CD14-positive monocyte (primary cell): ENCODE measurements at regions not wholly inside any gene's neighbourhood (a gene's known extent, or its start where the extent isn't known, plus 50 kb on each side); places are given as distances from the start of the nearest gene placed in this dataset.

Experiments used
- DNase-seq, 3 donors: peaks; one replicate each; pipeline ENCODE4 v3.0.0-alpha.2; 2011 to 2022
- H2AFZ ChIP-seq: 2 replicates; pipeline ENCODE4 v1.6.0; 2012; ENCODE audit warnings: mild to moderate bottlenecking, low read depth, low read length, inconsistent platforms; ENCODE audit not compliant: insufficient read depth, poor library complexity, severe bottlenecking
- H3K27ac ChIP-seq, 2 donors: 1 replicate in 1 of 2; 2 replicates in 1 of 2; pipeline ENCODE4 v1.5.1; 2012 to 2013; ENCODE audit warnings: low read length in 2 of 2, control low read depth in 1 of 2, inconsistent platforms in 1 of 2, low read depth in 1 of 2, mild to moderate bottlenecking in 1 of 2
- H3K27me3 ChIP-seq, 2 donors: one replicate each; pipeline versions ENCODE4 v1.6.0 to v1.6.1; 2011 to 2013; ENCODE audit warnings: low read length in 2 of 2; ENCODE audit not compliant: control insufficient read depth in 2 of 2, insufficient read depth in 2 of 2
- H3K36me3 ChIP-seq, 2 donors: replicated peaks in 1 of 2; 1 replicate in 1 of 2; 2 replicates in 1 of 2; pipeline versions ENCODE4 v1.5.1 to v1.6.1; 2012 to 2013; ENCODE audit warnings: low read length in 2 of 2, control low read depth in 1 of 2, inconsistent platforms in 1 of 2, mild to moderate bottlenecking in 1 of 2; ENCODE audit not compliant: insufficient read depth in 2 of 2, control insufficient read depth in 1 of 2
- H3K4me1 ChIP-seq, 2 donors: 1 replicate in 1 of 2; 2 replicates in 1 of 2; pipeline versions ENCODE4 v1.5.1 to v1.6.1; 2012 to 2013; ENCODE audit warnings: low read length in 2 of 2, control low read depth in 1 of 2, inconsistent platforms in 1 of 2, mild to moderate bottlenecking in 1 of 2, moderate library complexity in 1 of 2; ENCODE audit not compliant: insufficient read depth in 2 of 2, control insufficient read depth in 1 of 2
- H3K4me2 ChIP-seq: replicated peaks from 2 replicates; pipeline ENCODE3; 2012; ENCODE audit warnings: low read length, moderate library complexity, mild to moderate bottlenecking; ENCODE audit not compliant: poor library complexity, severe bottlenecking; ENCODE audit errors: extremely low read depth
- H3K4me3 ChIP-seq, 3 experiments: fragments of 200-600 bp in 1 of 3; sonication (generic) in 1 of 3; replicated peaks in 1 of 3; 1 replicate in 2 of 3; 2 replicates in 1 of 3; pipeline ENCODE4 v1.5.1; 2011 to 2013; ENCODE audit warnings: low read length in 3 of 3, mild to moderate bottlenecking in 3 of 3, control low read depth in 2 of 3, low read depth in 2 of 3, inconsistent platforms in 1 of 3, moderate library complexity in 1 of 3
- H3K79me2 ChIP-seq: 2 replicates; pipeline ENCODE4 v1.6.0; 2012; ENCODE audit warnings: mild to moderate bottlenecking, control low read depth, inconsistent platforms, low read length, moderate library complexity; ENCODE audit not compliant: insufficient read depth
- H3K9ac ChIP-seq: 2 replicates; pipeline ENCODE4 v1.6.0; 2017; ENCODE audit warnings: low read length, mild to moderate bottlenecking; ENCODE audit not compliant: insufficient read depth, poor library complexity, severe bottlenecking
- H3K9me3 ChIP-seq, 2 donors: replicated peaks in 1 of 2; 1 replicate in 1 of 2; 2 replicates in 1 of 2; pipeline versions ENCODE4 v1.5.1 to v1.6.1; 2012 to 2013; ENCODE audit warnings: low read length in 2 of 2, control low read depth in 1 of 2; ENCODE audit not compliant: control insufficient read depth in 1 of 2, insufficient read depth in 1 of 2
- H4K20me1 ChIP-seq: 2 replicates; pipeline ENCODE4 v1.6.0; 2012; ENCODE audit warnings: mild to moderate bottlenecking, low read length, control low read depth, moderate library complexity; ENCODE audit not compliant: insufficient read depth
- H3K27ac Mint-ChIP-seq, 7 donors: one replicate each; pipeline ENCODE4 v1.8.0; 2020; ENCODE audit warnings: mild to moderate bottlenecking in 7 of 7, mixed read lengths in 7 of 7, moderate library complexity in 6 of 7, inconsistent platforms in 2 of 7
- H3K27me3 Mint-ChIP-seq, 3 donors: one replicate each; pipeline ENCODE4 v1.8.0; 2021 to 2022; ENCODE audit warnings: low read depth in 3 of 3, mild to moderate bottlenecking in 3 of 3, mixed read lengths in 3 of 3, moderate library complexity in 3 of 3, inconsistent platforms in 1 of 3
- H3K36me3 Mint-ChIP-seq, 2 donors: one replicate each; pipeline ENCODE4 v1.8.0; 2020; ENCODE audit warnings: mixed read lengths in 2 of 2, inconsistent platforms in 1 of 2, mild to moderate bottlenecking in 1 of 2
- H3K4me1 Mint-ChIP-seq: one replicate; pipeline ENCODE4 v1.8.0; 2020; ENCODE audit warnings: mild to moderate bottlenecking, mixed read lengths
- H3K4me3 Mint-ChIP-seq, 2 donors: one replicate each; pipeline ENCODE4 v1.8.0; 2020; ENCODE audit warnings: mild to moderate bottlenecking in 2 of 2, mixed read lengths in 2 of 2, moderate library complexity in 1 of 2
- H3K9me3 Mint-ChIP-seq, 7 donors: one replicate each; pipeline ENCODE4 v1.8.0; 2020 to 2022; ENCODE audit warnings: mixed read lengths in 7 of 7, mild to moderate bottlenecking in 6 of 7, moderate library complexity in 6 of 7, inconsistent platforms in 2 of 7
- WGBS: methylation state at CpG from one replicate; pipeline ENCODE4 v1.1.5; 2013; ENCODE audit warnings: missing lambda C conversion rate; ENCODE audit not compliant: insufficient coverage; 5-methylcytosine and 5-hydroxymethylcytosine counted together
- intact Hi-C, 2 donors: fragments of 100-400 bp; cut with micrococcal nuclease; formaldehyde crosslinking; loops; one replicate each; pipeline versions ENCODE4 v1.15.0 to v1.15.1; 2023
- TF ChIP-seq, protein P1 (sequence below): fragments of 200-600 bp; IDR thresholded peaks from one replicate; pipeline ENCODE4 v1.8.0; 2022; ENCODE audit warnings: antibody characterized with exemption, mild to moderate bottlenecking

DNA sequence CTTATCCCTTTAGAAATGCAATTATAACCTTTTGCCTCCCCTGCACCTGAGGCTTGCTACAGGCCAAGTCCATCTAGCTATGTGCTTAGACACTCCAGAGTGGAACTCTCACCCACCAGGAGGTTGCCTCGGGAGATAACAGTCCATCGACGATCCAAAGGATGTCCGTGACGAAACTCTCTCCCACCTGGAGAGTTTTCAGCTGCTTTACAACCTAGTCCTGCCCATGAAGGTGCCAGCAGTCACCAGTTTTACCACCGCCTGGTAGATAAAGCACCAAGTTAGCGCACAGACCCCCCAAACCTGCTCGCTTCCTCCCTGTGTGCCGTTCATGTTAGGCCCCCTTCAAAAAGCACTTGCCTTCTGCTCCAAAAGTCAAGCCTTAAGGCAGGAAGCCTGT lies 53.1 kb upstream of the SHISAL1 start:
- H3K27ac Mint-ChIP-seq = no peak overlapping the region
- 90% methylated on average over 8 of the region's 9 CpGs for WGBS
- no peaks in the 10 kb centered on the region for H3K79me2 ChIP-seq
- TF ChIP-seq, protein P1, sequence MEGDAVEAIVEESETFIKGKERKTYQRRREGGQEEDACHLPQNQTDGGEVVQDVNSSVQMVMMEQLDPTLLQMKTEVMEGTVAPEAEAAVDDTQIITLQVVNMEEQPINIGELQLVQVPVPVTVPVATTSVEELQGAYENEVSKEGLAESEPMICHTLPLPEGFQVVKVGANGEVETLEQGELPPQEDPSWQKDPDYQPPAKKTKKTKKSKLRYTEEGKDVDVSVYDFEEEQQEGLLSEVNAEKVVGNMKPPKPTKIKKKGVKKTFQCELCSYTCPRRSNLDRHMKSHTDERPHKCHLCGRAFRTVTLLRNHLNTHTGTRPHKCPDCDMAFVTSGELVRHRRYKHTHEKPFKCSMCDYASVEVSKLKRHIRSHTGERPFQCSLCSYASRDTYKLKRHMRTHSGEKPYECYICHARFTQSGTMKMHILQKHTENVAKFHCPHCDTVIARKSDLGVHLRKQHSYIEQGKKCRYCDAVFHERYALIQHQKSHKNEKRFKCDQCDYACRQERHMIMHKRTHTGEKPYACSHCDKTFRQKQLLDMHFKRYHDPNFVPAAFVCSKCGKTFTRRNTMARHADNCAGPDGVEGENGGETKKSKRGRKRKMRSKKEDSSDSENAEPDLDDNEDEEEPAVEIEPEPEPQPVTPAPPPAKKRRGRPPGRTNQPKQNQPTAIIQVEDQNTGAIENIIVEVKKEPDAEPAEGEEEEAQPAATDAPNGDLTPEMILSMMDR = no peak
- no peak overlapping the region for H2AFZ ChIP-seq
- no peaks in the 10 kb centered on the region for H3K4me1 ChIP-seq
- no peak overlapping the region for H3K4me3 ChIP-seq
- no peaks in the 10 kb centered on the region for H3K36me3 Mint-ChIP-seq
- no peak for DNase-seq
- no peaks in the 10 kb centered on the region for H3K27me3 ChIP-seq
- H3K9me3 ChIP-seq = no peaks in the 10 kb centered on the region
- H3K4me1 Mint-ChIP-seq = no peaks in the 10 kb centered on the region
- intact Hi-C loops = no loop called here
- H3K27me3 Mint-ChIP-seq = peaks cover 0 to 9% (median 6%) of the 10 kb centered on the region in 3 donors
- no peak overlapping the region for H3K9ac ChIP-seq
- H3K4me2 ChIP-seq = no peak overlapping the region
- no peaks in the 10 kb centered on the region for H3K36me3 ChIP-seq
- no peak overlapping the region for H3K27ac ChIP-seq
- peaks cover 0 to 2% (median 0%) of the 10 kb centered on the region in 7 donors for H3K9me3 Mint-ChIP-seq
- no peaks in the 10 kb centered on the region for H4K20me1 ChIP-seq
- no peak overlapping the region for H3K4me3 Mint-ChIP-seq

DNA sequence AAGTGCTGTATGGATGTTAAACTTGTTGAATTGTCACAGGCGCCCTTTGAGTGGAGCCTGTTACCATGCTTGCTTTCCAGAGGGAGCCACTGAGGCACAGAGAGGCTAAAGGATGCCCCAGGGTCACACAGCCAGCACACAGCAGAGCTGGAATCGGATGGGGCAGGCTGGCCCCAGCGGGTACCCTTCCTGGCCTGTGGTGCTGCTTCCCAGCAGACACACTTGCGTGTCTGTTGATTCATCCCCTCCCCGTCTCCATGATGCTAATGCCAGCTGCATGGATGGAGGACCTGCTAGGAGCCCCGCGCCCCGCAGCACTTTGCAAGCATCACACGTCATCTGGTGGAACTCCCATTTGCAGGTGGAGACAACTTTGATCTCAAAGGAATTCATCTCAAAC lies 52.4 kb upstream of the SHISAL1 start:
- Mint-ChIP-seq H3K27me3 (peaks cover 0 to 7% (median 6%) of the 10 kb centered on the region in 3 donors), H3K27ac (no peak overlapping the region), H3K36me3 (no peaks in the 10 kb centered on the region), H3K4me1 (no peaks in the 10 kb centered on the region), H3K9me3 (no peaks in the 10 kb centered on the region), H3K4me3 (no peak overlapping the region)
- TF ChIP-seq, protein P1 = no peak
- Histone ChIP-seq H3K9me3 (no peaks in the 10 kb centered on the region), H3K27me3 (no peaks in the 10 kb centered on the region), H3K4me1 (no peaks in the 10 kb centered on the region), H3K27ac (no peak overlapping the region), H3K36me3 (no peaks in the 10 kb centered on the region), H3K4me3 (no peak overlapping the region), H3K79me2 (no peaks in the 10 kb centered on the region), H3K9ac (no peak overlapping the region), H2AFZ (no peak overlapping the region), H4K20me1 (no peaks in the 10 kb centered on the region), H3K4me2 (no peak overlapping the region)
- intact Hi-C loops = no loop called here
- 89% methylated on average over 9 of the region's 9 CpGs for WGBS
- DNase-seq = no peak
